Adrenal gland (tissue), 5 donors: ENCODE measurements at regions not wholly inside any gene's neighbourhood (a gene's known extent, or its start where the extent isn't known, plus 50 kb on each side); places are given as distances from the start of the nearest gene placed in this dataset.

Source experiments
- POLR2A ChIP-seq, 2 donors: fragments of 450-650 bp; IDR thresholded peaks; one replicate each; pipeline ENCODE4 v1.6.1; 2017; ENCODE audit warnings: antibody characterized with exemption in 2 of 2, mild to moderate bottlenecking in 2 of 2, moderate library complexity in 1 of 2
- TF ChIP-seq, protein P1 (sequence below), 6 experiments: fragments of 450-650 bp in 4 of 6; fragments of 200-600 bp in 2 of 6; sonication (generic) in 1 of 6; IDR thresholded peaks; 1 replicate in 5 of 6; 2 replicates in 1 of 6; pipeline versions ENCODE4 v1.5.1 to v1.8.0; 2016 to 2021; ENCODE audit warnings: antibody characterized with exemption in 6 of 6, mild to moderate bottlenecking in 2 of 6, moderate library complexity in 1 of 6
- donor health status: DM: no; HTN: no; CAD: no.

DNA sequence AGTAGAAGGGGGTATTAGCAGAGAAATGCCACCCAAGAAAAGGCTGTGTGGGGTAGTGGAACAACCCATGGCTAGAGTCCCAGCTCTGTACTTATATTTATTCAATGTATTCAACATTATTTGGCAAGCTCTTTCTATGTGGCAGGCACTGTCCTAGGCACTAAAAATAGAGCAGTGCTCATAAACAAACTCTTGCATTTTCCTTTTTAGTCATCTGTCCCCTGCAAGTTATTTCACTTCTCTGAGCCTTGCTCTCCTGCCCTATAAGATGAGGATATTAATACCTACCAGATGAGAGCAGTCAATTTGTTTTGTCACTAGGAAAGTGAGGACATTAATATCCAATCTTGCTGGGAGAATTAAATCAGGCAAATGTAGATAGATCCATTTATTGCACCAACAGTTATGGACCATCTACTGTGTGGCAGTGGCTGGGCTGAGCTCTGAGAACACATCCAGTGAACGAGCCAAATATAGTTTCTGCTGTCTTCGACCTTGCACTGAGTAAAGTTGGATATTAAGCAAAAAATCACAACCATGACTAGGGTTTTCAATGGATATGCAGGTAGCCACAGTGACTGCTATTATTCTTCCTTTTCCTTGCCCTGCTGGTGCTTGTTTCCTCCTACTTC is 314.3 kb upstream of the TBX3 start:
- TF ChIP-seq POLR2A (IDR thresholded peaks at IDR 0.05) = no peak
- TF ChIP-seq, protein P1, sequence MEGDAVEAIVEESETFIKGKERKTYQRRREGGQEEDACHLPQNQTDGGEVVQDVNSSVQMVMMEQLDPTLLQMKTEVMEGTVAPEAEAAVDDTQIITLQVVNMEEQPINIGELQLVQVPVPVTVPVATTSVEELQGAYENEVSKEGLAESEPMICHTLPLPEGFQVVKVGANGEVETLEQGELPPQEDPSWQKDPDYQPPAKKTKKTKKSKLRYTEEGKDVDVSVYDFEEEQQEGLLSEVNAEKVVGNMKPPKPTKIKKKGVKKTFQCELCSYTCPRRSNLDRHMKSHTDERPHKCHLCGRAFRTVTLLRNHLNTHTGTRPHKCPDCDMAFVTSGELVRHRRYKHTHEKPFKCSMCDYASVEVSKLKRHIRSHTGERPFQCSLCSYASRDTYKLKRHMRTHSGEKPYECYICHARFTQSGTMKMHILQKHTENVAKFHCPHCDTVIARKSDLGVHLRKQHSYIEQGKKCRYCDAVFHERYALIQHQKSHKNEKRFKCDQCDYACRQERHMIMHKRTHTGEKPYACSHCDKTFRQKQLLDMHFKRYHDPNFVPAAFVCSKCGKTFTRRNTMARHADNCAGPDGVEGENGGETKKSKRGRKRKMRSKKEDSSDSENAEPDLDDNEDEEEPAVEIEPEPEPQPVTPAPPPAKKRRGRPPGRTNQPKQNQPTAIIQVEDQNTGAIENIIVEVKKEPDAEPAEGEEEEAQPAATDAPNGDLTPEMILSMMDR (IDR thresholded peaks at IDR 0.05) = no peak
